ENCODE measurements at regions not wholly inside any gene's neighbourhood (a gene's known extent, or its start where the extent isn't known, plus 50 kb on each side); places are given as distances from the start of the nearest gene placed in this dataset.

DNA sequence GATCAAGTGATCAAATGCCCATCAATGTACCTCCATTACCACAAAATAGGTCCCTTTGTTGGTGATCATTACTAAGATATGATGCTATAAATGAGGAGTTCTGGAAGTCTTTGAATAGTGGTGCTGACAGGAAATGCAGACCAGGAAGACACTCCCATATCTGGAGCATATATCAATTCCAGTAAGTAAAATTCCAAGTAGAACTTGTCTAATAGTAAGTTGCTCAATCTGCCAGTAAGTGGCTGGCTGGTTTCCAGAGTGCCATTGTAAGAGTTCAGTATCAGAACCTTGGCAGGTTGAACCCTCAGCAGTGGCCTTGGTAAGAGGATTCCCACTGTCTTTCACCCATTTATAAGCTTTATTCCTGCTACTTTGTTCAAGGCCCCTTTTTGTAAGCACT is 379.9 kb upstream of the RBMS3 start:
- peaks cover 2% of the 10 kb centered on the region for H3K9me3 Mint-ChIP-seq
- H3K27ac ChIP-seq (ENCODE audit: low read depth in 1 of 2, low read length in 2 of 2) = no peak overlapping the region
- H3K9me3 ChIP-seq (ENCODE audit: control insufficient read depth in 1 of 2, insufficient read depth in 1 of 2, low read length in 2 of 2) = peaks cover 0 to 9% of the 10 kb centered on the region in 2 experiments
- ChIA-PET CTCF (no interaction called here), POLR2A (no interaction called here)
- H3K36me3 ChIP-seq (ENCODE audit: insufficient read depth, low read length) = no peaks in the 10 kb centered on the region
- DNase-seq (no peak), ATAC-seq (ENCODE audit: poor library complexity) (no peak)
- H3K27me3 ChIP-seq (ENCODE audit: control insufficient read depth in 1 of 2, insufficient read depth in 2 of 2, low read length in 2 of 2) = no peaks in the 10 kb centered on the region
- H3K4me1 Mint-ChIP-seq (ENCODE audit: low read depth) = no peaks in the 10 kb centered on the region
- intact Hi-C loops (cut with DNase I, micrococcal nuclease) = no loop called here
- no peaks in the 10 kb centered on the region for H3K4me1 ChIP-seq (ENCODE audit: insufficient read depth, low read length)
- H3K4me3 Mint-ChIP-seq = no peak overlapping the region
- no peaks in the 10 kb centered on the region for H3K36me3 Mint-ChIP-seq (ENCODE audit: low read depth)
- H3K27ac Mint-ChIP-seq = no peak overlapping the region
- no peaks in the 10 kb centered on the region for H3K27me3 Mint-ChIP-seq
- no peak overlapping the region for H3K4me3 ChIP-seq (ENCODE audit: low read length)
- TF ChIP-seq, protein P1, sequence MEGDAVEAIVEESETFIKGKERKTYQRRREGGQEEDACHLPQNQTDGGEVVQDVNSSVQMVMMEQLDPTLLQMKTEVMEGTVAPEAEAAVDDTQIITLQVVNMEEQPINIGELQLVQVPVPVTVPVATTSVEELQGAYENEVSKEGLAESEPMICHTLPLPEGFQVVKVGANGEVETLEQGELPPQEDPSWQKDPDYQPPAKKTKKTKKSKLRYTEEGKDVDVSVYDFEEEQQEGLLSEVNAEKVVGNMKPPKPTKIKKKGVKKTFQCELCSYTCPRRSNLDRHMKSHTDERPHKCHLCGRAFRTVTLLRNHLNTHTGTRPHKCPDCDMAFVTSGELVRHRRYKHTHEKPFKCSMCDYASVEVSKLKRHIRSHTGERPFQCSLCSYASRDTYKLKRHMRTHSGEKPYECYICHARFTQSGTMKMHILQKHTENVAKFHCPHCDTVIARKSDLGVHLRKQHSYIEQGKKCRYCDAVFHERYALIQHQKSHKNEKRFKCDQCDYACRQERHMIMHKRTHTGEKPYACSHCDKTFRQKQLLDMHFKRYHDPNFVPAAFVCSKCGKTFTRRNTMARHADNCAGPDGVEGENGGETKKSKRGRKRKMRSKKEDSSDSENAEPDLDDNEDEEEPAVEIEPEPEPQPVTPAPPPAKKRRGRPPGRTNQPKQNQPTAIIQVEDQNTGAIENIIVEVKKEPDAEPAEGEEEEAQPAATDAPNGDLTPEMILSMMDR (IDR thresholded peaks at IDR 0.05) = no peak

DNA sequence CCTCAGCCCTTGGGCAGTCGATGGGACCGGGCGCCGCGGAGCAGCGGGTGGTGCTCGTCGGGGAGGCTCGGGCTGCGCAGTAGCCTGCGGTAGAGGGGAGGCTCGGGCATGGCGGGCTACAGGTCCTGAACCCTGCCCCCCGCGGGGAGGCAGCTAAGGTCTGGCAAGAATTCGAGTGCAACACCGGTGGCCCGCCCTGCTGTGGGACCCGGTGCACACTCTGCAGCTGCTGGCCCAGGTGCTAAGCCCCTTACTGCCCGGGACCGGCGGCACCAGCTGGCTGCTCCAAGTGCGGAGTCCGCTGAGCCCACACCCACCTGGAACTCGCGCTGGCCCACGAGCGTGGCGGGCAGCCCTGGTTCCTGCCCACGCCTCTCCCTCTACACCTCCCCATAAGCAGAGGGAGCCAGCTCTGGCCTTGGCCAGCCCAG is 377.7 kb upstream of the RBMS3 start:
- H3K9me3 ChIP-seq (ENCODE audit: control insufficient read depth in 1 of 2, insufficient read depth in 1 of 2, low read length in 2 of 2) = peaks cover 0 to 9% of the 10 kb centered on the region in 2 experiments
- H3K4me1 ChIP-seq (ENCODE audit: insufficient read depth, low read length) = no peaks in the 10 kb centered on the region
- no peak overlapping the region for H3K4me3 ChIP-seq (ENCODE audit: low read length)
- no peaks in the 10 kb centered on the region for H3K9me3 Mint-ChIP-seq
- no peaks in the 10 kb centered on the region for H3K4me1 Mint-ChIP-seq (ENCODE audit: low read depth)
- H3K27me3 Mint-ChIP-seq = no peaks in the 10 kb centered on the region
- TF ChIP-seq, protein P1 (IDR thresholded peaks at IDR 0.05) = no peak
- no peaks in the 10 kb centered on the region for H3K36me3 ChIP-seq (ENCODE audit: insufficient read depth, low read length)
- intact Hi-C loops (cut with DNase I, micrococcal nuclease) = no loop called here
- DNase-seq (peak in 1 of 14 experiments; percentile 5), ATAC-seq (ENCODE audit: poor library complexity) (no peak)
- CTCF ChIA-PET = interaction anchor here (0.6 kb wide), 1 partner anchor 8 kb away, joined by 3 read pairs; no protein-coding TSS in a partner anchor
- no peak overlapping the region for H3K27ac ChIP-seq (ENCODE audit: low read depth in 1 of 2, low read length in 2 of 2)
- no peak overlapping the region for H3K4me3 Mint-ChIP-seq
- no peaks in the 10 kb centered on the region for H3K27me3 ChIP-seq (ENCODE audit: control insufficient read depth in 1 of 2, insufficient read depth in 2 of 2, low read length in 2 of 2)
- H3K27ac Mint-ChIP-seq = no peak overlapping the region
- POLR2A ChIA-PET = no interaction called here
- no peaks in the 10 kb centered on the region for H3K36me3 Mint-ChIP-seq (ENCODE audit: low read depth)

DNA sequence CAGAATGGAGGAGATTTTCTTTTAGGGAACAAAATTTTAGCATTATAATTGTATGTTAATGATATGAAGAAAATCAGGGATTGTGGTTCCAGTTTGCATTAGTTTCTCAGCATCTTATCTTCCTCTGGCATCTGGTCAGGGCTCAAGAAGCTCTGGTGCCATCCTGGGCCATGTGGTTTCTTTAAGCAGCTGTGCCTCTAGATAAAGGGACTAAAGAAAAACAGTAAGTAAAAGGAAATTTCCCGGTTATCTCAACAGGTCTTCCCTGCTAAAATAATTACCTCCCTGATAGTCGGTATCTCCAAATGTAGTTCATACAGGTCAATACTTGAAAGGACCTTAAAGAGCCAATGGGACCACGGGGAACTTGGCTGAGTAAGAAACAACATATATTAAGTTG is 375.1 kb upstream of the RBMS3 start:
- ChIA-PET POLR2A (no interaction called here), CTCF (no interaction called here)
- Histone ChIP-seq H3K4me3 (ENCODE audit: low read length) (no peak overlapping the region), H3K4me1 (ENCODE audit: insufficient read depth, low read length) (no peaks in the 10 kb centered on the region), H3K27me3 (ENCODE audit: control insufficient read depth in 1 of 2, insufficient read depth in 2 of 2, low read length in 2 of 2) (no peaks in the 10 kb centered on the region), H3K36me3 (ENCODE audit: insufficient read depth, low read length) (no peaks in the 10 kb centered on the region), H3K9me3 (ENCODE audit: control insufficient read depth in 1 of 2, insufficient read depth in 1 of 2, low read length in 2 of 2) (peaks cover 0 to 9% of the 10 kb centered on the region in 2 experiments), H3K27ac (ENCODE audit: low read depth in 1 of 2, low read length in 2 of 2) (no peak overlapping the region)
- ATAC-seq (ENCODE audit: poor library complexity) (no peak), DNase-seq (no peak)
- H3K9me3 Mint-ChIP-seq = no peaks in the 10 kb centered on the region
- H3K27me3 Mint-ChIP-seq = no peaks in the 10 kb centered on the region
- TF ChIP-seq, protein P1 (IDR thresholded peaks at IDR 0.05) = no peak
- H3K4me3 Mint-ChIP-seq = no peak overlapping the region
- intact Hi-C loops (cut with DNase I, micrococcal nuclease) = no loop called here
- no peaks in the 10 kb centered on the region for H3K4me1 Mint-ChIP-seq (ENCODE audit: low read depth)
- no peak overlapping the region for H3K27ac Mint-ChIP-seq
- no peaks in the 10 kb centered on the region for H3K36me3 Mint-ChIP-seq (ENCODE audit: low read depth)
